GM21723 (cell line): ENCODE measurements at regions not wholly inside any gene's neighbourhood (a gene's known extent, or its start where the extent isn't known, plus 50 kb on each side); places are given as distances from the start of the nearest gene placed in this dataset.
"Not testable (repeated sequence)": the region's sequence is repeated elsewhere in the genome, so short reads cannot be mapped to it uniquely, and the experiment has no call there.

Experiments
- ATAC-seq: cut with Tn5 transposase; IDR thresholded peaks from one replicate; pipeline ENCODE4 v1.9.1; 2021; ENCODE audit warnings: mild to moderate bottlenecking, moderate library complexity; ENCODE audit not compliant: unreplicated experiment

DNA sequence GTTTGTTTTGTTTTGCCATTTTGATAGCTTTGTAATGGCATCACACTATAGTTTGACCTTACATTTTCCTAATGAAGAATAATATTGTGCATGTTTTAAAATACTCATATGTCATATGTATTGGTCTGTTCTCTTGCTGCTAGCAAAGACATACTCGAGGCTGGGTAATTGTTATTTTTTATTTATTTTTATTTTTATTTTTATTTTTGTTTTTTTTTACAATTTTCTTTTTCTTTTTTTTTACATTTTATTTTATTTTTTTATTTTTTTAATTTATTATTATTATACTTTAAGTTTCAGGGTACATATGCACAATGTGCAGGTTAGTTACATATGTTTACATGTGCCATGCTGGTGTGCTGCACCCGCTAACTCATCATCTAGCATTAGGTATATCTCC is 104.6 kb upstream of the GRID2 start:
- ATAC-seq = no peak

- ATAC-seq = no peak
Observed at GRCh38 chr4:92210906-92211305, 92.9 kb upstream of the GRID2 start.

GRCh38 chr4:92215476-92215875 is 88.3 kb upstream of the GRID2 start:
- no peak for ATAC-seq

DNA sequence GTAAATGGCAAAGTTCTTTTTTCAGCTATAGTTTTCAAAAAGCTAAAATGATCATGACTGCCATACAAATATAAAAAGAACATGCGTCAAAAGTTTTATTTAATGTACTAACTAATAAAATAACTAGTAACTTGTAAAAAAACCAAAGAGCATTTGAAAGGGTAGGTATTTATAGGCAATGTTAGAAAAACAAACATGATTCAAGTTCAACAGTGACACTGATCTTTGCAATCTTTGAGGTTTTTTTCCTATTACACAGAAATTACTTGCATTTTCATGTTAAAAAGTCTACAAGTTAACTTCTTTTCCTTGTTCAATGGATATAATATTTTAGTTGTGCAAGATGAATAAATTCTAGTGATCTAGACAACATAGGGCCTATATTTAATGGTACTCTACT is 72.3 kb upstream of the GRID2 start:
- ATAC-seq = no peak

GRCh38 chr4:92232566-92232965 is 71.2 kb upstream of the GRID2 start:
- ATAC-seq = no peak

DNA sequence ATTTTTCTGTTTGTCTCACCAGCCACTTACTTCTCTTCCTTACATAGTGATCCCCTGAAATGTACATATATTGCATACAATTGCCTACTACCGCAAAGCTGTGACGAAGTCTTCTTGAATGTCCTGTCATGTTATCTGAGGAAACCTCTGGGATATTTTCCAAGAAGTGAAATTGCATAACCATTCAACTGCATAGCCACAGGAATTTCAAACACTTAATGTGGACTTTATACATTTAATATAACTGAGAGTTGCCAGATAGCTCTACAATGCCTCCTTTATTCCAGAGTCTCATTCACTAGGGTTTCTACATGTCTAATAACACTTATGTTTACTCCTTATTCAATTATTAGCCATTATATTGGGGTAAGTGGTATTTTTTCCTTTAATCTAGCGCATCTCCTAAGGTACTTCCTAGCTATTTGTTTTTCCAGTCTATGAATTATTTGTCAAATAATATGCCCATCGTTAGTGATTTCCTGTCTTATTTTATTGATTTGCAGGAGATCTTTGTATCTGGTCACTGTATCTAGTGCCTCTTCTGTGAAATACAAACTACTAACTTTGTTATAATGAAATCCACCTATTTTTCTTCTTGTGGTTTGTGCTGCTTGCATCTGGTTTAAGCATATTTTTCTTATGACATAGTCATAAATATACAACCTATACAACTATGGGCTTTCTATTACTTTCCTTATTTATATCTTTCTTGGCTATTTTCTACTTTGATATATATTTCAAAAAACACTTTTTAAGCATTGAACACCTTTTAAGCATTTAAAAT is 69.2 kb upstream of the GRID2 start:
- no peak for ATAC-seq

- no peak for ATAC-seq
Observed at GRCh38 chr4:92235731-92236130, 68.0 kb upstream of the GRID2 start.

DNA sequence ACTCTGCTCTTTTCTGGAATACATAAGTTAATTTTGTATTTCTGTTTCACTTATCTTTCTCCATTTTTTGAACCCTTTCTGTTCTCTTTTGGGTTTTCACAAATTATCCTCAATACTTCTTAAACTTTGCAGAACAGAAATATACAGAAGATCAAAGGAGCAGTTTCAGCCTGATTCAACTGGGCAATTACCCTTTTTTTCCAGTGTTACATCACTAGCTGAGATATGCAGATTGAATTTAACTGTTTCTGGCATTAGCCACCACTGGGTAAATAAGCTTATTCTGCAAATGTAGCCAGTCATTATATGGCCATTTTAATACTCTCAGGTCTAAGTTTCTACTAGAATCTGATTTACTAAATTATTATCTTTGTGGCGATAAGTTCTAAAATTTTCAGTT is 66.9 kb upstream of the GRID2 start:
- ATAC-seq = no peak

- no peak for ATAC-seq
Observed at GRCh38 chr4:92237559-92237958, 66.2 kb upstream of the GRID2 start.

DNA sequence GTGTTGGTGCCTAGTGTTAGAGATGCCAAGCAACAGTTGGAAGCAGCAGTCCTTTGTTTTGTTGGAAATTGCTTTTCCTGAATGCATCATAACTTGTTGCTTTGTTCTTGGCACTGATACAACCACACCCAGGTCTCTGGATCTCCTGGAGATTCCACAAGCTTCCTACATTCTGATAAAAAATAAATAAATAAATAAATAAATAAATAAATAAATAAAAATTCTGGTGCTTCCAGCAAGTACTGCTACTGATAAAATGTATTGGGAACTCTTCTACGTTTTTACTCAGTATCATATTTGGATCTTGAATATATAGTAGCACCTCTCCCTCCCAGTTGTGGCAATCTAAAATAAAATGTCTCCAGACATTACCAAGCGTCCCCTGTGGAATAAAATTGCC is 62.7 kb upstream of the GRID2 start:
- ATAC-seq = no peak

- ATAC-seq = no peak
Observed at GRCh38 chr4:92246384-92246783, 57.4 kb upstream of the GRID2 start.

- no peak for ATAC-seq
Observed at GRCh38 chr4:92249541-92249940, 54.2 kb upstream of the GRID2 start.

GRCh38 chr4:92251711-92252110 is 52.1 kb upstream of the GRID2 start:
- no peak for ATAC-seq

DNA sequence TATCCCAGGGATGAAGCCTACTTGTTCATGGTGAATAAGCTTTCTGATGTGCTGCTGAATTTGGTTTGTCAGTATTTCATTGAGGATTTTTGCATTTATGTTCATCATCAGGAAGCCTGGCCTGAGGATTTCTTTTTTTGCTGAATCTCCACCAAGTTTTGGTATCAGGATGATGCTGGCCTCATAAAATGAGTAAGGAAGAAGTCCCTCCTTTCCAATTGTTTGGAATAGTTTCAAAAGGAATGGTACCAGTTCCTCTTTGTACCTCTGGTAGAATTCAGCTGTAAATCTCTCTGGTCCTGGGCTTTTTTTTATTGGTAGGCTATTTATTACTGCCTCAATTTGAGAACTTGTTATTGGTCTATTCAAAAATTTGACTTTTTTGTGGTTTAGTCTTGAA is 51.4 kb upstream of the GRID2 start:
- not testable (repeated sequence) for ATAC-seq

DNA sequence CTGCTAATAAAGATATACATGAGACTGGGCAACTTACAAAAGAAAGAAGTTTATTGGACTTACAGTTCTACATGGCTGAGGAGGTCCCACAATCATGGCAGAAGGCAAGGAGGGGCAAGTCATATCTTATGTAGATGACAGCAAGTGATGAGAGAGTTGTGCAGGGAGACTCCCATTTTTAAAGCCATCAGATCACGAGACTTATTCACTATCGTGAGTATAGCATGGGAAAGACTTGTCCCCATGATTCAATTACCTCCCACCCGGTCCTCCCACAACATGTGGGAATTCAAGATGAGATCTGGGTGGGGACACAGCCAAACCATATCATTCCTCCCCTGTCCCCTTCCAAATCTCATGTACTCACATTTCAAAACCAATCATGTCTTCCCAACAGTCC is 50.9 kb upstream of the GRID2 start:
- no peak for ATAC-seq

- ATAC-seq = no peak
Observed at GRCh38 chr4:92253550-92253949, 50.2 kb upstream of the GRID2 start.
